ENCODE measurements at regions not wholly inside any gene's neighbourhood (a gene's known extent, or its start where the extent isn't known, plus 50 kb on each side); places are given as distances from the start of the nearest gene placed in this dataset.

DNA sequence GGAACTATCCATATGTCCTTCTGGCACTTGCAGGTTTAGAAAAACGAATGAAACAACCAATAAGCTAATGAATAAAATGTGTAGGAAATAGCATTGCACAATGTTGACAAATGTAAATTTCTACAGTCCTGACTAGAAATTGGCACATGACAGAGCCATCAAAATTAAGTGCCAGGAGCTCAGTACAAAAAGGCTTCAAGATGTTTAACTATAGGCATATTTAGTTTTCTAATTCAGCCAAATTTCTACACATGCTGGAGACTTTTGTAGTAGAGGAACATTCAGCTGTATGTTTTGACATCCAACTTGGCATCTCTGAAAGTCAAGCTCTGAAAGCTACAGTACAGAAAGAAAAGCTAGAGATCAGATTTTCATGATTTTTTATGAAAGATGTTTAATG, 1999.4 kb upstream of the AGA start:
- TF ChIP-seq, protein P1, sequence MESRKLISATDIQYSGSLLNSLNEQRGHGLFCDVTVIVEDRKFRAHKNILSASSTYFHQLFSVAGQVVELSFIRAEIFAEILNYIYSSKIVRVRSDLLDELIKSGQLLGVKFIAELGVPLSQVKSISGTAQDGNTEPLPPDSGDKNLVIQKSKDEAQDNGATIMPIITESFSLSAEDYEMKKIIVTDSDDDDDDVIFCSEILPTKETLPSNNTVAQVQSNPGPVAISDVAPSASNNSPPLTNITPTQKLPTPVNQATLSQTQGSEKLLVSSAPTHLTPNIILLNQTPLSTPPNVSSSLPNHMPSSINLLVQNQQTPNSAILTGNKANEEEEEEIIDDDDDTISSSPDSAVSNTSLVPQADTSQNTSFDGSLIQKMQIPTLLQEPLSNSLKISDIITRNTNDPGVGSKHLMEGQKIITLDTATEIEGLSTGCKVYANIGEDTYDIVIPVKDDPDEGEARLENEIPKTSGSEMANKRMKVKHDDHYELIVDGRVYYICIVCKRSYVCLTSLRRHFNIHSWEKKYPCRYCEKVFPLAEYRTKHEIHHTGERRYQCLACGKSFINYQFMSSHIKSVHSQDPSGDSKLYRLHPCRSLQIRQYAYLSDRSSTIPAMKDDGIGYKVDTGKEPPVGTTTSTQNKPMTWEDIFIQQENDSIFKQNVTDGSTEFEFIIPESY (IDR thresholded peaks at IDR 0.05; ENCODE audit: extremely low read depth, insufficient replicate concordance, low read length), result no peak
- TF ChIP-seq POLR2A (IDR thresholded peaks at IDR 0.05; ENCODE audit: borderline replicate concordance, extremely low read depth, insufficient read depth, insufficient read length), result no peak
- TF ChIP-seq, protein P2, sequence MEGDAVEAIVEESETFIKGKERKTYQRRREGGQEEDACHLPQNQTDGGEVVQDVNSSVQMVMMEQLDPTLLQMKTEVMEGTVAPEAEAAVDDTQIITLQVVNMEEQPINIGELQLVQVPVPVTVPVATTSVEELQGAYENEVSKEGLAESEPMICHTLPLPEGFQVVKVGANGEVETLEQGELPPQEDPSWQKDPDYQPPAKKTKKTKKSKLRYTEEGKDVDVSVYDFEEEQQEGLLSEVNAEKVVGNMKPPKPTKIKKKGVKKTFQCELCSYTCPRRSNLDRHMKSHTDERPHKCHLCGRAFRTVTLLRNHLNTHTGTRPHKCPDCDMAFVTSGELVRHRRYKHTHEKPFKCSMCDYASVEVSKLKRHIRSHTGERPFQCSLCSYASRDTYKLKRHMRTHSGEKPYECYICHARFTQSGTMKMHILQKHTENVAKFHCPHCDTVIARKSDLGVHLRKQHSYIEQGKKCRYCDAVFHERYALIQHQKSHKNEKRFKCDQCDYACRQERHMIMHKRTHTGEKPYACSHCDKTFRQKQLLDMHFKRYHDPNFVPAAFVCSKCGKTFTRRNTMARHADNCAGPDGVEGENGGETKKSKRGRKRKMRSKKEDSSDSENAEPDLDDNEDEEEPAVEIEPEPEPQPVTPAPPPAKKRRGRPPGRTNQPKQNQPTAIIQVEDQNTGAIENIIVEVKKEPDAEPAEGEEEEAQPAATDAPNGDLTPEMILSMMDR (IDR thresholded peaks at IDR 0.05 in 2 of 3, conservative IDR thresholded peaks at IDR 0.05 in 1 of 3; ENCODE audit: borderline replicate concordance in 1 of 3, insufficient read depth in 1 of 3, low read depth in 2 of 3, low read length in 2 of 3), result no peak

Measured in HCT116 (cell line).